ENCODE measurements at regions not wholly inside any gene's neighbourhood (a gene's known extent, or its start where the extent isn't known, plus 50 kb on each side); places are given as distances from the start of the nearest gene placed in this dataset.

DNA sequence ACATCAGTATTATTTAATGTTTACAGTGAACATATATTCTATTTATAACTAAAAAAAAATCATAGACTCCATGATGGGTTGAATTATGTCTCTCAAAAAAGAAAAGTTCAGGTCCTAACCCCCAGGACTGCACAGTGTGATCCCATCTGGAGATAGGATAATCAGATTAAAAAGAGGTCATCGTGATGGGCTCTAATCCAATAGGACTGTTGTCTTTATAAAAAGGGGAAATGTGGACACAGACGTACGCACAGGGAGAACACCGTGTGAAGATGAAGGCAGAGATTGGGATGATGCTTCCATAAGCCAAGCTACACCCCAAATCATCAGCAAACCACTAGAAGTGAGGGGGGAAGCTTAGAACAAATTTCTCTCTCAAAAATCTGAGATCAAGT, 221.4 kb downstream of the SNX18 start:
- TF ChIP-seq EP300 (IDR thresholded peaks at IDR 0.05) (no peak), POLR2AphosphoS5 (IDR thresholded peaks at IDR 0.05) (no peak), POLR2A (IDR thresholded peaks at IDR 0.05) (no peak)
- TF ChIP-seq, protein P1, sequence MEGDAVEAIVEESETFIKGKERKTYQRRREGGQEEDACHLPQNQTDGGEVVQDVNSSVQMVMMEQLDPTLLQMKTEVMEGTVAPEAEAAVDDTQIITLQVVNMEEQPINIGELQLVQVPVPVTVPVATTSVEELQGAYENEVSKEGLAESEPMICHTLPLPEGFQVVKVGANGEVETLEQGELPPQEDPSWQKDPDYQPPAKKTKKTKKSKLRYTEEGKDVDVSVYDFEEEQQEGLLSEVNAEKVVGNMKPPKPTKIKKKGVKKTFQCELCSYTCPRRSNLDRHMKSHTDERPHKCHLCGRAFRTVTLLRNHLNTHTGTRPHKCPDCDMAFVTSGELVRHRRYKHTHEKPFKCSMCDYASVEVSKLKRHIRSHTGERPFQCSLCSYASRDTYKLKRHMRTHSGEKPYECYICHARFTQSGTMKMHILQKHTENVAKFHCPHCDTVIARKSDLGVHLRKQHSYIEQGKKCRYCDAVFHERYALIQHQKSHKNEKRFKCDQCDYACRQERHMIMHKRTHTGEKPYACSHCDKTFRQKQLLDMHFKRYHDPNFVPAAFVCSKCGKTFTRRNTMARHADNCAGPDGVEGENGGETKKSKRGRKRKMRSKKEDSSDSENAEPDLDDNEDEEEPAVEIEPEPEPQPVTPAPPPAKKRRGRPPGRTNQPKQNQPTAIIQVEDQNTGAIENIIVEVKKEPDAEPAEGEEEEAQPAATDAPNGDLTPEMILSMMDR (IDR thresholded peaks at IDR 0.05) = no peak
- no peak overlapping the region for H3K4me3 ChIP-seq
- peaks cover 17 to 28% (median 25%) of the 10 kb centered on the region in 4 donors for H3K4me1 ChIP-seq
- H3K9me3 ChIP-seq = no peaks in the 10 kb centered on the region
- no peaks in the 10 kb centered on the region for H3K27me3 ChIP-seq
- H3K36me3 ChIP-seq = no peaks in the 10 kb centered on the region
- no peak for DNase-seq
- ATAC-seq (ENCODE audit: low FRiP score in 2 of 2) = no peak
- 85 to 86% methylated on average over 4 of the region's 4 CpGs for WGBS, 2 donors
- H3K27ac ChIP-seq = no peak overlapping the region

DNA sequence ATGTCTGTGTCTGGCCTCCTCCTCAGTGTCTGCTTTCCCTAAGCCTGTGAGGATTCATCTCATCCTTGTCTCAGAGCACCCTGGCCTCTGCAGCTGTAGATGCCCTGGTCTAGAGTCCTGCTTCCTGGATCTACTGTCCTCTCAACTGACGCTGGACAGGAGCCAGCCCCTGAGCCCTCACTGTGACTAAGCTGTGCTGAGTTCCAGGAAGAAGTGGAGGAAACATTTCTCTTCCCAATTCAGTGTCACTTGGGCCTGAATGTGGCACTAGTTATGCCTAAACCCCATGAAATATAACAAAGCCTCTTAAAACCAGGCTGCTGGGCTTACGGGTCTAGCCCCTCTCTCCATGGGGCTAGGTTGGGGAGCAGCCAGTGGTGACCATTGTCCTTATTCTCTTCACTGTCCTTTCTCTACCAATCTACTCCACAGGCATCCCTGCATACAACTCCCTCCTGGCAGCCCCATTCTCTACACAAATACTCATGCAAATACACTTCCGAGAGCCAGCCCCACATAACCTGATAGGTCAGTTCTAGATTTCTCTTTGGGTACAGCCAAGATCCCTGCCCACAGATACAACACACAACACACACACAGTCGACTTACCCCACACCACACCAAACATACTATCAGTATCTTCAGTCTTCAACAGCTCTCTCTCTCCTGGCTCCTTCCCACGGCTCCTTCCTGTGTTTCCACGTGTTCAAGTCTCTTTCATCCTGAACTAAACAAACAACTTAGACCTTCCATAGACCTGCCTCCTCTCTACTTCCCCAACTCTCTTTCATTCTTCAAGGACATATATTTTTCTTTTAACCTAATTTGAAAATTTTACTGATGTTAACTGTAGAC, 220.8 kb downstream of the SNX18 start:
- peak overlapping the region in 3 of 4 donors; percentile 31 to 66 (median 51) for H3K27ac ChIP-seq
- DNase-seq (peak in 1 of 2 donors; percentile 82), ATAC-seq (ENCODE audit: low FRiP score in 2 of 2) (peak in 1 of 2 donors; percentile 83)
- H3K4me3 ChIP-seq = no peak overlapping the region
- H3K27me3 ChIP-seq = no peaks in the 10 kb centered on the region
- peaks cover 10 to 22% (median 19%) of the 10 kb centered on the region in 4 donors for H3K4me1 ChIP-seq
- H3K9me3 ChIP-seq = no peaks in the 10 kb centered on the region
- TF ChIP-seq POLR2A (IDR thresholded peaks at IDR 0.05) (no peak), POLR2AphosphoS5 (IDR thresholded peaks at IDR 0.05) (no peak), EP300 (IDR thresholded peaks at IDR 0.05) (no peak)
- TF ChIP-seq, protein P1 (IDR thresholded peaks at IDR 0.05) = no peak
- no peaks in the 10 kb centered on the region for H3K36me3 ChIP-seq
- 53 to 57% methylated on average over 6 of the region's 6 CpGs for WGBS, 2 donors

DNA sequence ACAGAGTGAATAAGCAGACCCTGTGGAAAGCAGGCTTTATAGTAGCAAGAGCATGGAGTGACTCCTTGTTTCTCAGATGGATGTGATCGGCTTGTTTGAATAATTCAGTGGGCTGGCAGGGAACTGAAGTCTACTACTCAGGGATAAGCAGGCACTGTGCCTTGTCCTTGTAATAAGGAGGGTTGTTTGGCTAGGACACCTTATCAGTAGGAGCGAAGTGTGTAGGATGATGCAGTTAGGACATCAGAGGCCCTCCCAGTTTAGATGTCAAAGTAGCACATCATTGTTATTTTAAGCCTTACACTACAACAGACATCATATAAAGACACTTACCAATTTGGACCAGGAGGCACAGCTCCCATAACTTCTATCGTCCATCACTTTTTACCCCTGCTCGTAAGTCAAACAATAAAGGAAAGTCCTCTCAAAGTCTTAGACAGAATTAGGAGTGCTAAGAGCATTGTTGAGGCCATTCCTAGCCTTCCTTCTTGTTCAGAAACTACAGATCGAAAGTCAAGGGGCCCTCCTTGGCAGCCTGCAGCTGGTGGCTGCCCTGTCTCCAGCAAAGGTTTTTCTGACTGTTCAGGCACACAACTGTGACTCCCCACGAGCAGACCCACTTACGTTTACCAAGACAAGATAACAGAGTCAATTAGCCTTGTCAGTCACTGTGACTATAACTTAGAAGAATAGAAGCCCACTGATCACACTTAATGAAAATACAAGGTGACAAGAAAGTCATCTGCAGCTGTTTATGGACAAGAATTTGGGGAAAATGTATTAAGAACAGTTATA, 218.6 kb downstream of the SNX18 start:
- H3K27me3 ChIP-seq = no peaks in the 10 kb centered on the region
- no peak overlapping the region for H3K4me3 ChIP-seq
- WGBS, 2 donors = 93% methylated on average over 7 of the region's 7 CpGs

DNA sequence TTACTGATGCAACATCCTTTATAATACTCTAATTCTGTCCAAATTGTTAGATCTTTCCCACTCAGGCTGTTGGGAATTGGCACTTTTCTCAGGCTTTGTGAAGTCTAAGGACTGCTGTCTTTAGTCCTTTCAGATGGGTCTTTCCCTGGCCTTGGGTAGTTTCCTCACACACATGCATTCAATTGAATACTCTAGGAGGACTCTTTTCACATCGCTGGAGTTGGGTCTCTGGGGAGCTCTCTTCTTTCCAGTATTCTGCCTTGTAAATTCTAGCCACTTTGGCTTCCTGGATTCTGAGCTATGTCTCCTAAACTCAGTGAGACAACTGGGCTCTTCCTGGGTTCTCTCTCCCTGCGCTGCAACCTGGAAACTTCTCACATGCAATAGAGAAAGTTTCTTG, 215.5 kb downstream of the SNX18 start:
- Histone ChIP-seq H3K27me3 (no peaks in the 10 kb centered on the region), H3K36me3 (no peaks in the 10 kb centered on the region), H3K4me3 (no peak overlapping the region), H3K27ac (no peak overlapping the region), H3K9me3 (no peaks in the 10 kb centered on the region), H3K4me1 (peaks cover 0 to 4% (median 3%) of the 10 kb centered on the region in 4 donors)
- TF ChIP-seq POLR2A (IDR thresholded peaks at IDR 0.05) (no peak), POLR2AphosphoS5 (IDR thresholded peaks at IDR 0.05) (no peak), EP300 (IDR thresholded peaks at IDR 0.05) (no peak)
- TF ChIP-seq, protein P1 (IDR thresholded peaks at IDR 0.05) = no peak
- ATAC-seq (ENCODE audit: low FRiP score in 2 of 2) (no peak), DNase-seq (no peak)
- WGBS, 2 donors = 95 to 100% methylated on average over 1 to 2 of the region's 2 CpGs

More for the DNA sequence above, 218.6 kb downstream of the SNX18 start:
- Histone ChIP-seq H3K36me3 (no peaks in the 10 kb centered on the region), H3K27ac (no peak overlapping the region), H3K4me1 (peaks cover 0 to 11% (median 7%) of the 10 kb centered on the region in 4 donors), H3K9me3 (no peaks in the 10 kb centered on the region)
- ATAC-seq (ENCODE audit: low FRiP score in 2 of 2) (no peak), DNase-seq (no peak)
- TF ChIP-seq, protein P1 (IDR thresholded peaks at IDR 0.05) = no peak
- no peak for TF ChIP-seq EP300 (IDR thresholded peaks at IDR 0.05)
- TF ChIP-seq POLR2A (IDR thresholded peaks at IDR 0.05) = no peak
- TF ChIP-seq POLR2AphosphoS5 (IDR thresholded peaks at IDR 0.05) = no peak
